ENCODE measurements at regions not wholly inside any gene's neighbourhood (a gene's known extent, or its start where the extent isn't known, plus 50 kb on each side); places are given as distances from the start of the nearest gene placed in this dataset.
"Not testable (repeated sequence)": the region's sequence is repeated elsewhere in the genome, so short reads cannot be mapped to it uniquely, and the experiment has no call there.

DNA sequence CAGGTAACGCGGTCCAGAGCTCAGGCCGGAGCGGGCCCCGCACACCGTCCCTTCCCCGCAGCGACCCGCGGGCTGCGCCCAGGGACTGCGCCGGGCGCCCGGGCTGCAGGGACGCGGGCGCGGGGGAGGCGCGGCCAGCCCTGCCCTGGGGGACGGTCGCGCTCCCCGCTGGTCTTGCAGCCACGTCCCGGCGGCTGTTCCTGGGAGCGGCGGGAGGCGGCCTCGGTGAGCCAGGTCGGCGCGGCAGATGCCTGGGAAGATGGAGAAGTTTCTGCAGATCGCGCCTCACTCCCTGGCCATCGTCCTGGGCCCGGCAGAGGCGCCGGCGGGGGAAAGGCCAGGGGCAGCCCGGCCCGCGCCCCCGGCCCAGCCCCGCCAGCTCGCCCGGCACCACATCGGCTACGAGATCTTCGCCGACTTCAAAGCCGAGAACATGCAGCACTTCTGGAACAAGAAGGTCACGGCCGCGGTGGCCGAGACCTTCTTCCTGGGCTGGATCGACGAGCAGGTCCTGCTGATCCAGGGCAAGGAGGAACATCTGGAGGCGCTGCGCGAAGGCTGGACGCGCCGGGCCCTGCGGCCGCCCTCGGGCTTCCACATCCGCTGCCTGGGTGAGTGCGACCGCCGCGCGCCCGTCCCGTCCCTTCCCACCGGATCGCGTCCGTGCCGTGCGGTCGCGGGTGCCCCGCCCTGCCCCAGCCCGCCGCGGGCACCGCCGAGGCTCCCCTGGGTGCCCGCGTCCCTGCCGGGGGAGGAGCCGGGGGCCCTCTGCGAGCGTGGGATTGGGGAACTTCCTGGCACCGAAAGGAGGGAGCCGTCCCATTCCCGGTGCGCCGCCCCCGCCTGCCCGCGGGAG lies 107.4 kb upstream of the STOX2 start:
- Mint-ChIP-seq H3K27ac (no peak overlapping the region), H3K9me3 (peaks cover 12% of the 10 kb centered on the region), H3K27me3 (ENCODE audit: low read depth) (peaks cover 59% of the 10 kb centered on the region), H3K4me3 (peak overlapping the region; percentile 41), H3K4me1 (ENCODE audit: low read depth) (peaks cover 9% of the 10 kb centered on the region), H3K36me3 (ENCODE audit: low read depth) (peaks cover 4% of the 10 kb centered on the region)
- DNase-seq: peak; percentile 32
- CTCF ChIA-PET: no interaction called here
- intact Hi-C loops (cut with micrococcal nuclease): loop anchor here (2.0 kb wide), 2 partner anchors 175 to 325 kb away; no protein-coding TSS in a partner anchor

DNA sequence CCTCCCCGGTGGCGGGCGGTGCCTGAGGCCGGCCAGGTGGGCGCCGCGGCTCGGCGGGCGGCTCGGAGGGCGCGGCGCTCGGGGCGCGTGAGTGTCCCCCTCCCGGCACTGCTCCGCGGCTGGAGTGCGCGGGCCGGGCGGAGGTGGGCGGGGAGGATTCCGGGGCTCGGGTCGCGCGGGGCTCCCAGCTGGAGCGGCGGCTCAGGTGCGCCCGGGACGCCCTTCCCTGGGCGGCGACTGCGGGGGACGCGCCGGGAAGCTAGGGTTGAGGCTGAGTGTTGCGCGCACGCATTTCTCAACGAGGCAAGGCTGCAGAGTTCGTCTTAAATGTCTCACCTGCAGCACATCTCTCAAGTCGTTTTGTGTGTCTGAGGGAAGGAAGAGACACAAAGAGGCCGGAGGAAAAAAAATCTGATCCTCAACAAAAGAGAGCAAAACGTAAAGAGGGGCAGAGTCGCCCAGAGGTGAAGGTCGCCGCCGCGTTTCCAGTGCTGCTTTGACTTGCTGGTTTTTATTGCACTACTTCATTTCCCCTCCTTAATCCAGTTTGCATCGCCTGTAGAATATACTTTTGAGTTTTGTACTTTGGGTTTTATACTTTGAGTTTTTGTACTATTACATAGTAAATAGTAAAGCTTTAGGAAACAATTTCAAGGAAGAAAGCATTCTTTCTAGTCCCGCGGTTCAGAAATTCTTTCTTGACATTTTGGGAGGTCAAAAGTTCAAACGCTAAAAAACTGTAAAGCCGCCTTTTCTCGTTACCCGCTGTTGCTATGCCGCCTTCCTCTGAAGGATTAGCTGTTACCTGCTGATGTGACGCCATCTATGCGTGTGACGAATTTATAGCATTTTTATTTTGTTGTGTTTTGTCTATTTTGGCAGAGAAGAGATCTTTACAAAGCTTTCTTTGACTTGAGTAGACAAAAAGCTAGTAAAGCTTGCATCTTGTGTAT lies 106.5 kb upstream of the STOX2 start:
- Mint-ChIP-seq H3K4me3 (peak overlapping the region; percentile 59), H3K9me3 (peaks cover 4% of the 10 kb centered on the region), H3K27me3 (ENCODE audit: low read depth) (peaks cover 53% of the 10 kb centered on the region), H3K4me1 (ENCODE audit: low read depth) (peaks cover 9% of the 10 kb centered on the region), H3K36me3 (ENCODE audit: low read depth) (peaks cover 1% of the 10 kb centered on the region), H3K27ac (no peak overlapping the region)
- CTCF ChIA-PET: no interaction called here
- peak; percentile 40 for DNase-seq
- intact Hi-C loops (cut with micrococcal nuclease): loop anchor here (1.0 to 2.0 kb wide), 3 partner anchors 74 to 326 kb away; no protein-coding TSS in a partner anchor

DNA sequence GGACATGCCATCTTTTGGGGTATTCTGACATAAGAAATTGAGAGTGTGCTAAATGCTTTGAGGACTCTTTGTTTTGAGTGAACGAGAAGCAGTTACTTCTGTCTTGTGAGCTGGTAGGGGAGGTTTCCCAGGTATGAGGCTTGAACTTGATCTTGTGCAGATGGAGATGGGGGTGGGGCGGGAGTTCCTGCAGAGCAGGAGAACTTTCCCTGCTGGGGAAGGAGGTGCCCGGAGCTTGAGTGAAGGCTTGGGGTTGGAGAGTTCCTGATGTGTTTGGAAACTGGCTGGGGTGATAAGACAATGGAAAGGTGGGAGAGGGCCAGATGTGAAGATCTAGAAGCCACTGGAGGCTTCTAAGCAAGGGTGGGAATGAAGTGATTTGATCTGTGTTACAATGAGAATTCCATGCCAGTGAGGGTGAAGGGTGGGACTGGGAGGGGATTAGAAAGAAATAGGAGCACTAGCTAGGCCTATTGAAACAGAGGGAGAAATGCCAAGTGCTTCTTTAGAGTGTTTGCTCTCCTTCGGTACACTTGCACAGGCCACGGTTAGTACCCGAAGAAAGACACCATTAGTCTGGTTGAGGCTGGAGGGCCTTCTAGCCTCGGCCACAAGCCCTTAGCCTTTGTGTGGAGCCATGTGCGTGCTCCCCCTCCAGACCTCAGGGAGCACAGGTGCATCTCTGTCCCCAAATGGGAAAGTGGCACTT lies 103.5 kb upstream of the STOX2 start:
- H3K4me3 Mint-ChIP-seq: no peak overlapping the region
- intact Hi-C loops (cut with micrococcal nuclease): no loop called here
- no peak for DNase-seq
- no peaks in the 10 kb centered on the region for H3K9me3 Mint-ChIP-seq
- no peaks in the 10 kb centered on the region for H3K36me3 Mint-ChIP-seq (ENCODE audit: low read depth)
- H3K27ac Mint-ChIP-seq: no peak overlapping the region
- peaks cover 33% of the 10 kb centered on the region for H3K27me3 Mint-ChIP-seq (ENCODE audit: low read depth)
- CTCF ChIA-PET: no interaction called here
- peaks cover 9% of the 10 kb centered on the region for H3K4me1 Mint-ChIP-seq (ENCODE audit: low read depth)

- Mint-ChIP-seq H3K9me3 (no peaks in the 10 kb centered on the region), H3K27ac (no peak overlapping the region), H3K4me1 (ENCODE audit: low read depth) (no peaks in the 10 kb centered on the region), H3K36me3 (ENCODE audit: low read depth) (no peaks in the 10 kb centered on the region), H3K27me3 (ENCODE audit: low read depth) (peaks cover 6% of the 10 kb centered on the region), H3K4me3 (no peak overlapping the region)
- CTCF ChIA-PET: no interaction called here
- no peak for DNase-seq
- intact Hi-C loops (cut with micrococcal nuclease): no loop called here
Observed at GRCh38 chr4:183806341-183806740, 98.8 kb upstream of the STOX2 start.

DNA sequence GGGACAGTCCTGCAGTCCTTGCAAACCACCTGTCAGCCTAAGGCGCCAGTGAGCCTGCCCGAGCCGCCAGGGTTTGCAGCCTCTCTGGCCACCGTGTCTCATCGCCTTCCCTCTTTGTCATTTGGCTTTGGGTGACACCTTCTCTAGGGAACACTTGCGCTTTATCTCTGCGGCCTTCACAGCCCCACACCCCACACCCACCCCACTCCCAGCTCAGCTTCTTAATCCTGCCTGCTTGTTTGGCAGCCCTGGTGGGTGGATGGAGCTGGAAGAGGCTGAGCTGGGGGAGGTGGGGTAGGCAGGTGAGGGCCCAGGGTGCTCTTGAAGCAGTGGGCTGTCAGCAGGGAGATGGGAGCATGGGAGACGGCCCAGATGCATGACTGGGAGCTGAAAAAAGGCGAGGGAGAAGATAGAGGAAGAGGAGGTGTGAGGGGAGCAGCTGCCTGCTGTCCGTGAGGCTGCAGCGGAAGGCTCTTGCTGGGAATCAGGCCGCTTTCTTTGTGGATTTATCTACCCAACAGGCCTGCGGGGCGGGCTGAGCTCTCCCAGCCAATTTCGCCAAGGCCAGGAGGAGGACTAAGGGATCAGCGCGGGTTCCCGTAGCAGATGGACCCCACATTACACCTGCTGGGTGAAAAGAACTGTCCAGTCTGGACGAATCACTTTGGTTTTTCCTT lies 97.5 kb upstream of the STOX2 start:
- peaks cover 3% of the 10 kb centered on the region for H3K27me3 Mint-ChIP-seq (ENCODE audit: low read depth)
- H3K36me3 Mint-ChIP-seq (ENCODE audit: low read depth): no peaks in the 10 kb centered on the region
- no peak overlapping the region for H3K27ac Mint-ChIP-seq
- intact Hi-C loops (cut with micrococcal nuclease): no loop called here
- no peak overlapping the region for H3K4me3 Mint-ChIP-seq
- no peak for DNase-seq
- CTCF ChIA-PET: no interaction called here
- no peaks in the 10 kb centered on the region for H3K9me3 Mint-ChIP-seq
- no peaks in the 10 kb centered on the region for H3K4me1 Mint-ChIP-seq (ENCODE audit: low read depth)

DNA sequence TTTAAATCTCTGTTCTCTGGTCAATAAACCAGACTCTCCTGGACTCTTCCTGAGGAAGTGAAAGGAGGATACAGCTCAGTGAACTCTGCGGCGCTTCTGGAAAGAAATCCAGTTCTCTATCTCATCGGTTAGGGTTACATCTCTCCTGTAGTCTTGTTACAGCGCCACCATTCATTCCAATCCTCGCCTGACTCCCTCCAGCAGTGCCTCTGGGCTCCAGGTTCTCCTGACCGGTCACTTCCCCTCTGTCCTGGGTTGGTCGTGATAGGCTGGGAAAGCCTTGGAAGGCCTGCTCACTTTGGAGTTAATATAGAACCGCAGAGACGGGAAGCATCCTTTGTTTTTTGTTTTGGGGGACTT lies 97.0 kb upstream of the STOX2 start:
- CTCF ChIA-PET: no interaction called here
- intact Hi-C loops (cut with micrococcal nuclease): no loop called here
- Mint-ChIP-seq H3K27ac (no peak overlapping the region), H3K4me1 (ENCODE audit: low read depth) (no peaks in the 10 kb centered on the region), H3K9me3 (no peaks in the 10 kb centered on the region), H3K36me3 (ENCODE audit: low read depth) (no peaks in the 10 kb centered on the region), H3K4me3 (no peak overlapping the region), H3K27me3 (ENCODE audit: low read depth) (no peaks in the 10 kb centered on the region)
- DNase-seq: no peak

DNA sequence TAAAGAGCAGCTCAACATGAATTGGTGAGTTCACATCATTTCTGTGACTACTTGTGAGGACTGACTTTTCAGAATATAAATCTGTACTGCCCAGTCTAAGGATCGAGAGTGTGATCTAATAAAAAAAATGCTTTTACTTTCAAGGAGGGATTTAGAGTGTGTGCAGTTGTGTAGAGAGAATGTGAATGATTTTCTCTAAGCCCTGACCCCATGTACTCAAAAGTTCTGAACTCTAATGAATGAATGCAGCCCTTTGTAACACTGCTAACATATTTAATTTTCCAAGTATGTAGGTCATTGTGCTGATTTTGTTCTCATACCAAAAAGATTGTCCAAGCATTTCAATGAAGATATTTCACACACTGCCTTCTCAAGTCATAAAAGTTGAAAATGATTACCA lies 92.5 kb upstream of the STOX2 start:
- Mint-ChIP-seq H3K36me3 (ENCODE audit: low read depth) (no peaks in the 10 kb centered on the region), H3K27me3 (ENCODE audit: low read depth) (peaks cover 9% of the 10 kb centered on the region), H3K4me3 (no peak overlapping the region), H3K27ac (no peak overlapping the region), H3K9me3 (no peaks in the 10 kb centered on the region), H3K4me1 (ENCODE audit: low read depth) (no peaks in the 10 kb centered on the region)
- DNase-seq: no peak
- intact Hi-C loops (cut with micrococcal nuclease): no loop called here
- CTCF ChIA-PET: interaction anchor here (0.6 kb wide), 1 partner anchor 117 kb away, joined by 3 read pairs; no protein-coding TSS in a partner anchor

GRCh38 chr4:183814461-183814860 lies 90.6 kb upstream of the STOX2 start:
- no peak overlapping the region for H3K4me3 Mint-ChIP-seq
- no peaks in the 10 kb centered on the region for H3K36me3 Mint-ChIP-seq (ENCODE audit: low read depth)
- no peaks in the 10 kb centered on the region for H3K9me3 Mint-ChIP-seq
- no peak for DNase-seq
- intact Hi-C loops (cut with micrococcal nuclease): no loop called here
- CTCF ChIA-PET: no interaction called here
- no peak overlapping the region for H3K27ac Mint-ChIP-seq
- no peaks in the 10 kb centered on the region for H3K4me1 Mint-ChIP-seq (ENCODE audit: low read depth)
- peaks cover 9% of the 10 kb centered on the region for H3K27me3 Mint-ChIP-seq (ENCODE audit: low read depth)

- DNase-seq: no peak
- intact Hi-C loops (cut with micrococcal nuclease): no loop called here
- no peaks in the 10 kb centered on the region for H3K4me1 Mint-ChIP-seq (ENCODE audit: low read depth)
- no peak overlapping the region for H3K27ac Mint-ChIP-seq
- H3K27me3 Mint-ChIP-seq (ENCODE audit: low read depth): peaks cover 9% of the 10 kb centered on the region
- H3K4me3 Mint-ChIP-seq: no peak overlapping the region
- H3K36me3 Mint-ChIP-seq (ENCODE audit: low read depth): no peaks in the 10 kb centered on the region
- CTCF ChIA-PET: interaction anchor here (0.6 kb wide), 1 partner anchor 1281 kb away, joined by 3 read pairs; no protein-coding TSS in a partner anchor
- no peaks in the 10 kb centered on the region for H3K9me3 Mint-ChIP-seq
Observed at GRCh38 chr4:183816077-183816476, 89.0 kb upstream of the STOX2 start.

- H3K4me1 Mint-ChIP-seq (ENCODE audit: low read depth): no peaks in the 10 kb centered on the region
- intact Hi-C loops (cut with micrococcal nuclease): no loop called here
- no peak for DNase-seq
- no peak overlapping the region for H3K27ac Mint-ChIP-seq
- CTCF ChIA-PET: interaction anchor here (0.5 kb wide), 1 partner anchor 432 kb away, joined by 3 read pairs; no protein-coding TSS in a partner anchor
- H3K9me3 Mint-ChIP-seq: no peaks in the 10 kb centered on the region
- H3K27me3 Mint-ChIP-seq (ENCODE audit: low read depth): peaks cover 9% of the 10 kb centered on the region
- no peaks in the 10 kb centered on the region for H3K36me3 Mint-ChIP-seq (ENCODE audit: low read depth)
- H3K4me3 Mint-ChIP-seq: no peak overlapping the region
Observed at GRCh38 chr4:183816882-183817509, 88.1 kb upstream of the STOX2 start.

DNA sequence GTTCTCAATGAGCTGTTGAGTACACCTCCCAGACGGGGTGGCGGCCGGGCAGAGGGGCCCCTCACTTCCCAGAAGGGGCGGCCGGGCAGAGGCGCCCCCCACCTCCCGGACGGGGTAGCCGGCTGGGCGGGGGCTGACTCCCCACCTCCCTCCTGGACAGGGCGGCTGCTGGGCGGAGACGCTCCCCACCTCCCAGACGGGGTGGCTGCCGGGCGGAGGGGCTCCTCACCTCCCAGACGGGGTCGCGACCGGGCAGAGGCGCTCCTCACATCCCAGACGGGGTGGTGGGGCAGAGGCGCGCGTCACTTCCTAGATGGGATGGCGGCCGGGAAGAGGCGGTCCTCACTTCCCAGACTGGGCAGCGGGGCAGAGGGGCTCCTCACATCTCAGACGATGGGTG lies 86.5 kb upstream of the STOX2 start:
- H3K36me3 Mint-ChIP-seq (ENCODE audit: low read depth); H3K9me3 Mint-ChIP-seq; CTCF ChIA-PET; H3K4me1 Mint-ChIP-seq (ENCODE audit: low read depth); H3K4me3 Mint-ChIP-seq; H3K27ac Mint-ChIP-seq; H3K27me3 Mint-ChIP-seq (ENCODE audit: low read depth); DNase-seq; intact Hi-C loops (cut with micrococcal nuclease): not testable (repeated sequence)

Measured in activated naive CD4-positive, alpha-beta T cell treated with anti-CD3 and anti-CD28 coated beads for 36 hours (primary cell).